ENCODE measurements at regions not wholly inside any gene's neighbourhood (a gene's known extent, or its start where the extent isn't known, plus 50 kb on each side); places are given as distances from the start of the nearest gene placed in this dataset.
"Not testable (repeated sequence)": the region's sequence is repeated elsewhere in the genome, so short reads cannot be mapped to it uniquely, and the experiment has no call there.

DNA sequence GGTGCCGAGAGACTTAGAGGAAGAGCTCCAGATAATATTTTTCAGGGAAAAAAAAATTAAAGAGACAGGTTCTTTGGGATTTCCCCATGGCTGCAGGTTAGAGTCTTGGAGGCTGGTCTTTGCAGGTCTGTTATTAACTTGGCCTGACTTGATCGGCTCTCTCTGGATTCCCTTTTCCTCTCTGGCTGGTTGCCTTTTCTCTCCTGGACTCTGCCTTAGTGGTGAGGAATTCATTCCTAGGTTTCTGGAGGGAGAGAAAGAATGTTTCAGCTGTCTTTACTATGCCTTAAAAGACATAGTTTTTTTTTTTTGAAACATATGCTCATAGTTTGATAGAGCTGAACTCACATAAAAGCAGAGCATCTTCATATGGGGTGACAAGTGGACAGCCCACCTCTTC is 336.3 kb downstream of the BMP4 start:
- H3K4me3 ChIP-seq (replicated peaks in 1 of 2; ENCODE audit: low read depth in 2 of 2, low read length in 2 of 2): no peak overlapping the region
- peak in 1 of 2 donors; percentile 22 for DNase-seq (ENCODE audit: low read depth in 2 of 2)
- TF ChIP-seq CTCF (IDR thresholded peaks at IDR 0.05; ENCODE audit: low read depth, low read length): no peak

DNA sequence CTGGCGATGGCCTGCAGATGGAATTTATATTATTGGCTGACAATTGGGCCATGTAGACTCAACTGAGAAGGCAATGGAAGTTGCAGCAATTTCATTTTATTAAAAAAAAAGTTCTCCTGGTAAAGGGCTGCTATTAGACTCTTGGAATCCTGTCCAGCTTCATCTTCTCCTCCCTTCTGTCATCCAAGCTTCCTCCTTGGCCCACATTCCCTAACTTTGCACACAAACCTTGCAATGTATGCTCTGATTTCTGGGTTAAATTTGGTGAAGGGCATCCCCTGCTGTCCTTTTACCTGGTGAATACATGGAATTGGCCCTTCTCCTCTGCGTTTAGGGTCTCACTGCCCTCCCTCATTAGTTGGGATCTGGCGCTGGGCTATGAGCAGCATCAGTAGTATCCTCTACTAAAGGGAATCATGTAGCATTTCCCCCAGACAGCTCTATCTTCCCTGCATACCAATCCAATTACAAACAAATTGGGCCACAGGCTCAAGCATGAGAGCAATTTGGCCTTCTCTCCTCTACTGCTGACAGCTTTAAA is 336.9 kb downstream of the BMP4 start:
- no peak overlapping the region for H3K4me3 ChIP-seq (replicated peaks in 1 of 2; ENCODE audit: low read depth in 2 of 2, low read length in 2 of 2)
- DNase-seq (ENCODE audit: low read depth in 2 of 2): peak; percentile 28 to 50
- TF ChIP-seq CTCF (IDR thresholded peaks at IDR 0.05; ENCODE audit: low read depth, low read length): no peak

DNA sequence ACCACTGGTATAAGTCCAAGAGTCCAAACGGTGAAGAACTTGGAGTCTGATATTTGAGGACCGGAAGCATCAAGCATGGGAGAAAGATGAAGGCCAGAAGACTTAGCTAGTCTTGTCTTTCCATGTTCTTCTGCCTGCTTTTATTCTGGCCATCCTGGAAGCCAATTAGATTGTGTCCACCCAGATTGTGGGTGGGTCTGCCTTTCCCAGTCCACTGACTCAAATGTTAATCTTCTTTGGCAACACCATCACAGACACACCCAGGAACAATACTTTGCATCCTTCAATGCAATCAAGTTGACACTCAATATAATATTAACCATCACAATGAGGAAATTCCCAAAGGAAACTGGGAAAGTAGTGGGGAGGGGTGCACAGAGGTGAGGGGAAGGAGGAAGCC is 340.1 kb downstream of the BMP4 start:
- not testable (repeated sequence) for H3K4me3 ChIP-seq (replicated peaks in 1 of 2; ENCODE audit: low read depth in 2 of 2, low read length in 2 of 2); DNase-seq (ENCODE audit: low read depth in 2 of 2)

DNA sequence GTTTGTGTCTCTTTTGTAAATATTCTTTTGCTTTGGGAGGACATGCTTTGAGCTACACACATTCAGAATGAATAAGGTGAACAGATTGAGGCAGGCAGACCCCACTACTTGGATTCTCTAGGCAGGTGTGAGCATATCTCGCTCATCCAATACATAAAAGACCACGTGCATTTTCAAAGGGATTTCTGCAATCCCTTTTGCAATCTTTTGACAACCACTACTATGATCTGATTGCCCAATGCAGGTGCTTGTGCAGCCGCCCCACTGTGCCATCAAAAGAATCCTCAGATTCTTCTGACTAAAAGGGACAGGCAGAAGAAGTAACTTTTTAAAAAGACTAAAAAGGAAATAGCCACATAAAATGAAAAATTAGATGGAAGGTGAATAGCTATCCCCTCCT is 341.4 kb downstream of the BMP4 start:
- H3K4me3 ChIP-seq (replicated peaks in 1 of 2; ENCODE audit: low read depth in 2 of 2, low read length in 2 of 2): no peak overlapping the region
- no peak for TF ChIP-seq CTCF (IDR thresholded peaks at IDR 0.05; ENCODE audit: low read depth, low read length)
- DNase-seq (ENCODE audit: low read depth in 2 of 2): no peak

DNA sequence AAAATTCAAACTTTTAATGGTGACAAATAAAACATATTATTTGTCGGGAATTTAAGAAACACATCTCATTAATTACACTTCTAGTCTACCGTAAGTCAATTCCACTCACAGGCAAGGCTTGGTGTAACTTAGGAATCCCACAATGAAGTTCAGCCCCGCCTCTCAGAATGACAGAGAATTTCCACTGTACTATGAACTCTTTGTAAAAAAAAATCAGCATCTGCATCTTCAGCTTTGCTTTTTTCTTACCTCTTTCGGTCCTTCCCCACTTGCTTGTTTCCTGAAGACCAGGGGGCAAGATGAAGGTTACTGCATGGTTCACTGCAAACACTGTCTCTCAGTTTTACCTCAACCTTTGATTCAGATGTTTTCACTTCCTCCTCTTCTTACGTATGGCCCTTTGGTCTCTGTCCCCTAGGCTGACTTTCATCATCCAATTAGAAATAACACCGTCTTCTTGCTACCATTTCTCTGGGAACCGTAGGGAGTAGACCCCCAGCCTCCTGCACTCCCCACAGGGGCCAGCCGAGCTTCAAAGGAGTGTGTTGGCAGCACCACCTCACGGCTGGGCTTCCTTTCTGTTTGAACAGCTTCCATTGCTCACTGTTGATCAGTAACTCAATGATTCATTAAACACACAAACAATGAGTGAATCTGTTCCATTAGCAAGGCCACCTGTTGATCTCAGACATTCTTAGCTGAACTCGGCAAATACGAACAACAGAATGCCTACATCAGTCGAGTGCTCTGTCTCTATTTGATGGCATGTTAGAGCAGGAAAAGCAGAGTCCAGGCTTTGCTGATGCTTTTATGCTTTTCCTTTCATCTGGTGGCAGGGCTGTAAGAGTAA is 343.0 kb downstream of the BMP4 start:
- DNase-seq (ENCODE audit: low read depth in 2 of 2): no peak
- no peak for TF ChIP-seq CTCF (IDR thresholded peaks at IDR 0.05; ENCODE audit: low read depth, low read length)
- no peak overlapping the region for H3K4me3 ChIP-seq (replicated peaks in 1 of 2; ENCODE audit: low read depth in 2 of 2, low read length in 2 of 2)

DNA sequence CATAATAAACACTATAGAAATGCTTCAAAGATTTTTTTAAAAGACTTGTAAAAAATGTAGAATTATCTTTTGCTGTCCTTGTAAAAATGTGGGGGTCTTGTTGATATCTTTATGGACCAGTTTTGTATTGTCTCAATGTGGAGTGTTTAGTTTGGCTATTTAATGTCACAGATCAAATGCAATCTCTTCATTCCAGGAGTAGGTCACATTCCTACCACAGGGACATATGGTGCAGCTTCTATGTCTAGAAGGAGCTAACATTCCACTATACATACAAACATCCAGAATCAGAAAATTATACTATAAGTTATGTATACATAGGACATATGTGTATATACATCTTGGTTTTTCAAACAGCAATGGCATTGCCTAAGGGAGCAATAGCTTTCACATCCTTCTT is 345.7 kb downstream of the BMP4 start:
- TF ChIP-seq CTCF (IDR thresholded peaks at IDR 0.05; ENCODE audit: low read depth, low read length): no peak
- no peak for DNase-seq (ENCODE audit: low read depth in 2 of 2)
- no peak overlapping the region for H3K4me3 ChIP-seq (replicated peaks in 1 of 2; ENCODE audit: low read depth in 2 of 2, low read length in 2 of 2)

GRCh38 chr14:53609009-53609408 is 347.6 kb downstream of the BMP4 start:
- no peak for TF ChIP-seq CTCF (IDR thresholded peaks at IDR 0.05; ENCODE audit: low read depth, low read length)
- no peak overlapping the region for H3K4me3 ChIP-seq (replicated peaks in 1 of 2; ENCODE audit: low read depth in 2 of 2, low read length in 2 of 2)
- no peak for DNase-seq (ENCODE audit: low read depth in 2 of 2)
